ENCODE measurements at regions not wholly inside any gene's neighbourhood (a gene's known extent, or its start where the extent isn't known, plus 50 kb on each side); places are given as distances from the start of the nearest gene placed in this dataset.

DNA sequence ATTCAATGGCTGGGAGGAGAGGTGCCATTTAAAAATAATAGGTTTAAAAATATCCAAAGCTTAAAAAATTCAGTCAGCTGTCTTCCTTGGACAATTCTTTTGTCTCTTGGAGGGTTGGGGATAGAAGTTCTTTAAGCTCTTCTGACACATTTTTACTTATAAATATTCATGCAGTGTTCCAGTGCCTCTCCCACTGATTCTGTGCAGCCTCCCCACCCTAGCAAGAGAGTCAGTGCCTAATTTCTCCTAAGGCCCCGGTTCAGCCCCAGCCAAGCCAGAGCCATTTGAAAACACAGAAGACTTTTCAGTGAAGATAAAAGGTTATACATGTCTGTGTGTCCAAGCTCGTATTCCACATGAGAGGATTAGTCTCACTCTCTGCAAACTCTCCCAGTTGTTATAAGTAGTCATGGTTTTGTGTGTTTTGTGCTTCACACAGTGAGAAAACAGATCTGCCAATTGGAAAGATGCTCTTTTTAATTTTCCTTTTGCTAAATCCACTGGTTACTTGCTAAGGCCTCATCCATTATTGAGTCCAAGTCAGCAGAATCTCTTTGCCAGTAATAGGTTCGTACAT, 141.3 kb downstream of the CD47 start:
- no peak overlapping the region for H3K4me3 Mint-ChIP-seq
- Histone ChIP-seq H2AFZ (ENCODE audit: low read length) (no peak overlapping the region), H2BK5ac (ENCODE audit: insufficient read length, low read length) (no peak overlapping the region), H4K8ac (replicated peaks; ENCODE audit: insufficient read length, low read depth, low read length) (no peak overlapping the region), H3K18ac (ENCODE audit: insufficient read length, low read depth, low read length) (no peak overlapping the region), H3K56ac (ENCODE audit: insufficient read length, low read depth, low read length) (no peak overlapping the region), H3T11ph (ENCODE audit: low read length) (no peak overlapping the region), H3K4me1 (ENCODE audit: insufficient read depth, low read length) (no peaks in the 10 kb centered on the region), H2BK15ac (ENCODE audit: low read depth, low read length) (no peak overlapping the region), H2BK120ac (ENCODE audit: low read depth, low read length, poor library complexity, severe bottlenecking) (no peak overlapping the region), H3K23me2 (ENCODE audit: insufficient read length, low read depth, low read length, poor library complexity, severe bottlenecking) (no peaks in the 10 kb centered on the region), H2AK5ac (ENCODE audit: insufficient read length, low read length) (no peak overlapping the region), H3K9me3 (ENCODE audit: control insufficient read depth, low read depth, low read length) (no peaks in the 10 kb centered on the region), H2BK12ac (ENCODE audit: insufficient read length, low read depth, low read length) (no peak overlapping the region), H3K14ac (ENCODE audit: insufficient read depth, low read length) (no peak overlapping the region), H3K27ac (ENCODE audit: insufficient read length, low read depth, low read length) (no peak overlapping the region), H4K5ac (ENCODE audit: insufficient read length, low read depth, low read length) (no peak overlapping the region), H3K4ac (ENCODE audit: low read depth, low read length) (no peak overlapping the region), H3K23ac (ENCODE audit: insufficient read length, low read depth, low read length) (no peak overlapping the region), H3K27me3 (ENCODE audit: insufficient read depth, low read length) (no peaks in the 10 kb centered on the region), H4K91ac (ENCODE audit: insufficient read length, low read depth, low read length) (no peak overlapping the region), H2BK20ac (ENCODE audit: low read depth, low read length, poor library complexity, severe bottlenecking) (no peak overlapping the region), H4K20me1 (ENCODE audit: control insufficient read depth, insufficient read depth, insufficient read length) (no peaks in the 10 kb centered on the region), H3K9ac (ENCODE audit: extremely low read depth, insufficient read length, low read length) (no peak overlapping the region), H3K79me1 (ENCODE audit: insufficient read depth, low read depth, low read length, poor library complexity, severe bottlenecking) (no peaks in the 10 kb centered on the region), H3K79me2 (ENCODE audit: insufficient read depth, low read length) (no peaks in the 10 kb centered on the region), H3K4me2 (ENCODE audit: insufficient read depth, insufficient read length, low read length) (no peak overlapping the region)
- no peak for DNase-seq
- TF ChIP-seq, protein P1, sequence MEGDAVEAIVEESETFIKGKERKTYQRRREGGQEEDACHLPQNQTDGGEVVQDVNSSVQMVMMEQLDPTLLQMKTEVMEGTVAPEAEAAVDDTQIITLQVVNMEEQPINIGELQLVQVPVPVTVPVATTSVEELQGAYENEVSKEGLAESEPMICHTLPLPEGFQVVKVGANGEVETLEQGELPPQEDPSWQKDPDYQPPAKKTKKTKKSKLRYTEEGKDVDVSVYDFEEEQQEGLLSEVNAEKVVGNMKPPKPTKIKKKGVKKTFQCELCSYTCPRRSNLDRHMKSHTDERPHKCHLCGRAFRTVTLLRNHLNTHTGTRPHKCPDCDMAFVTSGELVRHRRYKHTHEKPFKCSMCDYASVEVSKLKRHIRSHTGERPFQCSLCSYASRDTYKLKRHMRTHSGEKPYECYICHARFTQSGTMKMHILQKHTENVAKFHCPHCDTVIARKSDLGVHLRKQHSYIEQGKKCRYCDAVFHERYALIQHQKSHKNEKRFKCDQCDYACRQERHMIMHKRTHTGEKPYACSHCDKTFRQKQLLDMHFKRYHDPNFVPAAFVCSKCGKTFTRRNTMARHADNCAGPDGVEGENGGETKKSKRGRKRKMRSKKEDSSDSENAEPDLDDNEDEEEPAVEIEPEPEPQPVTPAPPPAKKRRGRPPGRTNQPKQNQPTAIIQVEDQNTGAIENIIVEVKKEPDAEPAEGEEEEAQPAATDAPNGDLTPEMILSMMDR (conservative IDR thresholded peaks at IDR 0.05): no peak
- peaks cover 6% of the 10 kb centered on the region in 2 experiments; a peak in 3 of 4 replicates for H3K4me1 Mint-ChIP-seq
- no CpG with 5 or more reads among the region's 3 CpGs for WGBS (ENCODE audit: extremely low coverage, insufficient read length, low lambda C conversion rate)
- H3K27me3 Mint-ChIP-seq (ENCODE audit: low read depth): no peaks in the 10 kb centered on the region; the same call in 1 of the 2 replicates
- no peaks in the 10 kb centered on the region for H3K9me3 Mint-ChIP-seq
- H3K27ac Mint-ChIP-seq: no peak overlapping the region
- no peaks in the 10 kb centered on the region for H3K36me3 Mint-ChIP-seq (ENCODE audit: insufficient read depth in 1 of 3, low read depth in 3 of 3)

Measured in H9 (cell line).